HEK293 (cell line): ENCODE measurements at regions not wholly inside any gene's neighbourhood (a gene's known extent, or its start where the extent isn't known, plus 50 kb on each side); places are given as distances from the start of the nearest gene placed in this dataset.

Experiments
- CTCF ChIA-PET: fragments of 350-600 bp; formaldehyde crosslinking; extraction: SDS; loops from one replicate; lab custom pipeline; 2021; ENCODE audit warnings: antibody characterized with exemption; lab: Yijun Ruan, JAX
- POLR2A ChIA-PET: fragments of 300-600 bp; formaldehyde crosslinking; extraction: SDS; loops from one replicate; lab custom pipeline; 2020; ENCODE audit warnings: antibody characterized with exemption, inconsistent platforms; lab: Yijun Ruan, JAX
- H3K27ac ChIP-seq: fragments of 200-500 bp; sonication (Bioruptor generic); 2 replicates; pipeline ENCODE4 v1.5.1; 2014; ENCODE audit warnings: low read depth, low read length, control low read depth, inconsistent platforms; ENCODE audit errors: extremely low read depth
- H3K36me3 ChIP-seq, 2 experiments: fragments of 200-500 bp in 1 of 2; sonication (Bioruptor generic) in 1 of 2; 1 replicate in 1 of 2; 2 replicates in 1 of 2; pipeline ENCODE4 v1.5.1; 2014 to 2017; ENCODE audit warnings: inconsistent platforms in 2 of 2, low read length in 2 of 2; ENCODE audit not compliant: control insufficient read depth in 2 of 2, insufficient read depth in 1 of 2
- H3K4me1 ChIP-seq: fragments of 200-500 bp; sonication (Bioruptor generic); 2 replicates; pipeline ENCODE4 v1.5.1; 2014; ENCODE audit warnings: mild to moderate bottlenecking, low read length, inconsistent platforms; ENCODE audit not compliant: control insufficient read depth, insufficient read depth
- H3K4me3 ChIP-seq: 2 replicates; pipeline ENCODE4 v1.5.1; 2011; ENCODE audit warnings: low read depth, mild to moderate bottlenecking, control low read depth, low read length, moderate library complexity
- H3K9me3 ChIP-seq: fragments of 200-500 bp; sonication (Bioruptor generic); 2 replicates; pipeline ENCODE4 v1.5.1; 2014; ENCODE audit warnings: low read depth, low read length, inconsistent platforms; ENCODE audit not compliant: control insufficient read depth, insufficient read depth
- ATF2 ChIP-seq: fragments of 450-650 bp; formaldehyde crosslinking; IDR thresholded peaks from 2 replicates; pipeline ENCODE4 v1.5.1; 2016; ENCODE audit warnings: missing biosample characterization, missing genetic modification characterization, low read depth
- BCL11B ChIP-seq: fragments of 450-650 bp; formaldehyde crosslinking; IDR thresholded peaks from 2 replicates; pipeline ENCODE4 v1.5.1; 2016; ENCODE audit warnings: low read depth, missing biosample characterization, missing genetic modification characterization
- KLF10 ChIP-seq: fragments of 450-650 bp; IDR thresholded peaks from 2 replicates; pipeline ENCODE4 v1.5.1; 2018; ENCODE audit warnings: missing biosample characterization, mild to moderate bottlenecking, missing genetic modification characterization
- KLF7 ChIP-seq: fragments of 450-650 bp; formaldehyde crosslinking; IDR thresholded peaks from 2 replicates; pipeline ENCODE4 v1.5.1; 2016; ENCODE audit warnings: missing biosample characterization, missing genetic modification characterization, borderline replicate concordance
- SCRT2 ChIP-seq: fragments of 450-650 bp; formaldehyde crosslinking; IDR thresholded peaks from 2 replicates; pipeline ENCODE4 v1.5.1; 2016; ENCODE audit warnings: missing biosample characterization, missing genetic modification characterization
- YY1 ChIP-seq: fragments of 450-650 bp; formaldehyde crosslinking; IDR thresholded peaks from 2 replicates; pipeline ENCODE4 v1.5.1; 2018; ENCODE audit warnings: missing biosample characterization, missing genetic modification characterization
- ZBTB49 ChIP-seq: fragments of 450-650 bp; formaldehyde crosslinking; IDR thresholded peaks from 2 replicates; pipeline ENCODE4 v1.5.1; 2016; ENCODE audit warnings: missing biosample characterization, missing genetic modification characterization, low read depth
- ZFP37 ChIP-seq: fragments of 450-650 bp; formaldehyde crosslinking; IDR thresholded peaks from 2 replicates; pipeline ENCODE4 v1.5.1; 2016; ENCODE audit warnings: missing biosample characterization, missing genetic modification characterization
- ZNF416 ChIP-seq: fragments of 450-650 bp; formaldehyde crosslinking; IDR thresholded peaks from 2 replicates; pipeline ENCODE4 v1.5.1; 2016; ENCODE audit warnings: missing biosample characterization, missing genetic modification characterization
- ZNF549 ChIP-seq: fragments of 450-650 bp; IDR thresholded peaks from 2 replicates; pipeline ENCODE4 v1.5.1; 2018; ENCODE audit warnings: missing biosample characterization, missing genetic modification characterization, mild to moderate bottlenecking, inconsistent platforms, moderate library complexity
- ZNF610 ChIP-seq: fragments of 450-650 bp; formaldehyde crosslinking; IDR thresholded peaks from 2 replicates; pipeline ENCODE4 v1.5.1; 2016; ENCODE audit warnings: missing biosample characterization, missing genetic modification characterization, borderline replicate concordance
- ZNF791 ChIP-seq: fragments of 450-650 bp; formaldehyde crosslinking; IDR thresholded peaks from 2 replicates; pipeline ENCODE4 v1.5.1; 2016; ENCODE audit warnings: missing biosample characterization, missing genetic modification characterization
- TF ChIP-seq, protein P1 (sequence below): fragments of 450-650 bp; formaldehyde crosslinking; IDR thresholded peaks from 2 replicates; pipeline ENCODE4 v1.5.1; 2016; ENCODE audit warnings: missing biosample characterization, missing genetic modification characterization
- TF ChIP-seq, protein P2 (sequence below): fragments of 450-650 bp; formaldehyde crosslinking; IDR thresholded peaks from 2 replicates; pipeline ENCODE4 v1.5.1; 2016; ENCODE audit warnings: missing biosample characterization, missing genetic modification characterization

DNA sequence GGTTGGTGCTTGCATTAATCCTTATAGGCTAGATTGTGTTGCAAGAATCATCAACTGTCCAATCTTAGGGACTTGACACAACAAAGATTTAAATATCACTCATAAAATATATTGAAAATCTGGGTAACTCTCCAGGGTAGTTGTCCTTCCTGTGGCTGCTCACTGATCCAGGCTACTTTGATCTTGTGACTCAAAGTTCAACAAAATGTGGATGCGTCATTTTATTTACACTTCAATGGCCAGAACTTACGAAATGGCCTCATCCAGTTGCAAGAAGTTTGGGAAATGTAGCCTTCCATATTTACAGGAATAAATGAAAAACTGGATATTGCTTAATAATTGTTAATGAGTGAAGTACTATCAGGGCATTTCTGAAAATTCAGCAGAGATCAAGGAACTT lies 235.5 kb upstream of the ACTBL2 start:
- TF ChIP-seq, protein P1, sequence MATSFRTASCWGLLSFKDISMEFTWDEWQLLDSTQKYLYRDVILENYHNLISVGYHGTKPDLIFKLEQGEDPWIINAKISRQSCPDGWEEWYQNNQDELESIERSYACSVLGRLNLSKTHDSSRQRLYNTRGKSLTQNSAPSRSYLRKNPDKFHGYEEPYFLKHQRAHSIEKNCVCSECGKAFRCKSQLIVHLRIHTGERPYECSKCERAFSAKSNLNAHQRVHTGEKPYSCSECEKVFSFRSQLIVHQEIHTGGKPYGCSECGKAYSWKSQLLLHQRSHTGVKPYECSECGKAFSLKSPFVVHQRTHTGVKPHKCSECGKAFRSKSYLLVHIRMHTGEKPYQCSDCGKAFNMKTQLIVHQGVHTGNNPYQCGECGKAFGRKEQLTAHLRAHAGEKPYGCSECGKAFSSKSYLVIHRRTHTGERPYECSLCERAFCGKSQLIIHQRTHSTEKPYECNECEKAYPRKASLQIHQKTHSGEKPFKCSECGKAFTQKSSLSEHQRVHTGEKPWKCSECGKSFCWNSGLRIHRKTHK: no peak
- TF ChIP-seq BCL11B (no peak), KLF7 (tag by site-specific recombination) (no peak), YY1 (tag by site-specific recombination) (no peak), ZFP37 (tag by site-specific recombination) (no peak), ZBTB49 (tag by site-specific recombination) (no peak)
- Histone ChIP-seq H3K9me3 (no peaks in the 10 kb centered on the region), H3K36me3 (no peaks in the 10 kb centered on the region), H3K4me3 (no peak overlapping the region), H3K4me1 (no peaks in the 10 kb centered on the region), H3K27ac (no peak overlapping the region)
- ChIA-PET POLR2A (no interaction called here), CTCF (no interaction called here)

GRCh38 chr5:57717555-57717954 lies 234.9 kb upstream of the ACTBL2 start:
- ChIA-PET CTCF (interaction anchor here (0.9 to 1.0 kb wide), 2 partner anchors 61 to 69 kb away, joined by 3 read pairs; no protein-coding TSS in a partner anchor), POLR2A (no interaction called here)
- Histone ChIP-seq H3K4me1 (no peaks in the 10 kb centered on the region), H3K4me3 (no peak overlapping the region), H3K27ac (no peak overlapping the region), H3K9me3 (no peaks in the 10 kb centered on the region), H3K36me3 (no peaks in the 10 kb centered on the region)
- TF ChIP-seq SCRT2 (tag by site-specific recombination) (no peak), ZNF549 (tag by site-specific recombination) (no peak), ZNF791 (tag by site-specific recombination) (no peak), ZNF416 (tag by site-specific recombination) (no peak), ATF2 (tag by site-specific recombination) (0 out of 2 replicates have a peak, but pooled peaks have one; percentile 26)

GRCh38 chr5:57716661-57717060 lies 234.1 kb upstream of the ACTBL2 start:
- no peaks in the 10 kb centered on the region for H3K9me3 ChIP-seq
- no peak overlapping the region for H3K27ac ChIP-seq
- H3K36me3 ChIP-seq: no peaks in the 10 kb centered on the region
- POLR2A ChIA-PET: no interaction called here
- TF ChIP-seq ZNF610 (no peak), KLF10 (tag by site-specific recombination) (no peak)
- TF ChIP-seq, protein P2, sequence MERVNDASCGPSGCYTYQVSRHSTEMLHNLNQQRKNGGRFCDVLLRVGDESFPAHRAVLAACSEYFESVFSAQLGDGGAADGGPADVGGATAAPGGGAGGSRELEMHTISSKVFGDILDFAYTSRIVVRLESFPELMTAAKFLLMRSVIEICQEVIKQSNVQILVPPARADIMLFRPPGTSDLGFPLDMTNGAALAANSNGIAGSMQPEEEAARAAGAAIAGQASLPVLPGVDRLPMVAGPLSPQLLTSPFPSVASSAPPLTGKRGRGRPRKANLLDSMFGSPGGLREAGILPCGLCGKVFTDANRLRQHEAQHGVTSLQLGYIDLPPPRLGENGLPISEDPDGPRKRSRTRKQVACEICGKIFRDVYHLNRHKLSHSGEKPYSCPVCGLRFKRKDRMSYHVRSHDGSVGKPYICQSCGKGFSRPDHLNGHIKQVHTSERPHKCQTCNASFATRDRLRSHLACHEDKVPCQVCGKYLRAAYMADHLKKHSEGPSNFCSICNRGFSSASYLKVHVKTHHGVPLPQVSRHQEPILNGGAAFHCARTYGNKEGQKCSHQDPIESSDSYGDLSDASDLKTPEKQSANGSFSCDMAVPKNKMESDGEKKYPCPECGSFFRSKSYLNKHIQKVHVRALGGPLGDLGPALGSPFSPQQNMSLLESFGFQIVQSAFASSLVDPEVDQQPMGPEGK (tag by site-specific recombination): no peak
- H3K4me3 ChIP-seq: no peak overlapping the region
- CTCF ChIA-PET: interaction anchor here (0.9 to 1.4 kb wide), 3 partner anchors 11 to 68 kb away, joined by 3 read pairs; no protein-coding TSS in a partner anchor
- H3K4me1 ChIP-seq: no peaks in the 10 kb centered on the region
